HL-60 (cell line): ENCODE measurements at regions not wholly inside any gene's neighbourhood (a gene's known extent, or its start where the extent isn't known, plus 50 kb on each side); places are given as distances from the start of the nearest gene placed in this dataset.

Experiments
- DNase-seq, 2 experiments: peaks; one replicate each; pipeline ENCODE4 v3.0.0-alpha.2; 2010 to 2020; ENCODE audit warnings: low read depth in 1 of 2, low spot score in 1 of 2
- H3K27ac ChIP-seq: fragments of 250-450 bp; sonication (Bioruptor Pico); replicated peaks from 2 replicates; pipeline ENCODE4 v1.5.1; 2020; ENCODE audit warnings: mild to moderate bottlenecking, moderate library complexity
- H3K27me3 ChIP-seq: fragments of 250-450 bp; sonication (Bioruptor Pico); 2 replicates; pipeline ENCODE4 v1.5.1; 2021; ENCODE audit warnings: mild to moderate bottlenecking, moderate library complexity; ENCODE audit not compliant: insufficient read depth, poor library complexity, severe bottlenecking
- H3K4me3 ChIP-seq: replicated peaks from 2 replicates; pipeline ENCODE4 v1.5.1; 2011; ENCODE audit warnings: mild to moderate bottlenecking, control low read depth, low read length; ENCODE audit not compliant: insufficient read depth
- CTCF ChIP-seq: IDR thresholded peaks from one replicate; pipeline ENCODE4 v1.5.1; 2011; ENCODE audit warnings: low read length, control low read depth, inconsistent platforms; ENCODE audit not compliant: insufficient read depth
- GABPA ChIP-seq: IDR thresholded peaks from 2 replicates; pipeline ENCODE4 v1.6.1; 2012; ENCODE audit warnings: low read depth
- POLR2AphosphoS5 ChIP-seq: IDR thresholded peaks from 2 replicates; pipeline ENCODE4 v1.6.1; 2012; ENCODE audit warnings: low read depth
- REST ChIP-seq: IDR thresholded peaks from 2 replicates; pipeline ENCODE4 v1.6.1; 2012; ENCODE audit warnings: low read depth; ENCODE audit not compliant: insufficient replicate concordance
- SPI1 ChIP-seq: IDR thresholded peaks from 2 replicates; pipeline ENCODE4 v1.6.1; 2012; ENCODE audit warnings: low read depth, mild to moderate bottlenecking, borderline replicate concordance

GRCh38 chr2:16217291-16217690, 276.9 kb downstream of the MYCN start:
- TF ChIP-seq GABPA, result no peak
- TF ChIP-seq SPI1, result no peak
- TF ChIP-seq POLR2AphosphoS5, result no peak
- TF ChIP-seq CTCF, result no peak
- no peak for TF ChIP-seq REST
- no peaks in the 10 kb centered on the region for H3K27me3 ChIP-seq
- no peak overlapping the region for H3K27ac ChIP-seq
- no peak for DNase-seq
- no peak overlapping the region for H3K4me3 ChIP-seq

GRCh38 chr2:16216558-16216945, 276.2 kb downstream of the MYCN start:
- Histone ChIP-seq H3K27me3 (no peaks in the 10 kb centered on the region), H3K4me3 (no peak overlapping the region), H3K27ac (no peak overlapping the region)
- DNase-seq, result no peak
- TF ChIP-seq SPI1, result no peak
- no peak for TF ChIP-seq GABPA
- no peak for TF ChIP-seq CTCF
- no peak for TF ChIP-seq POLR2AphosphoS5
- no peak for TF ChIP-seq REST

GRCh38 chr2:16215902-16216557, 275.7 kb downstream of the MYCN start:
- TF ChIP-seq SPI1 (no peak), POLR2AphosphoS5 (no peak), GABPA (no peak), REST (no peak), CTCF (no peak)
- no peak for DNase-seq
- H3K27me3 ChIP-seq, result no peaks in the 10 kb centered on the region
- no peak overlapping the region for H3K27ac ChIP-seq
- H3K4me3 ChIP-seq, result no peak overlapping the region
